Fibroblast of mammary gland (primary cell): ENCODE measurements at regions not wholly inside any gene's neighbourhood (a gene's known extent, or its start where the extent isn't known, plus 50 kb on each side); places are given as distances from the start of the nearest gene placed in this dataset.
A peak's percentile ranks its signal among the peaks of the same experiment; 100 is the strongest.

Experiments
- DNase-seq: peaks from one replicate; pipeline ENCODE4 v3.0.0-alpha.2; 2010; ENCODE audit warnings: low read depth
- H3K4me3 ChIP-seq: 2 replicates; pipeline ENCODE4 v1.5.1; 2011; ENCODE audit warnings: low read depth, mild to moderate bottlenecking, low read length, moderate library complexity; ENCODE audit not compliant: control insufficient read depth
- CTCF ChIP-seq: conservative IDR thresholded peaks from 2 replicates; pipeline ENCODE4 v1.5.1; 2011; ENCODE audit warnings: low read depth, low read length, inconsistent platforms; ENCODE audit not compliant: control insufficient read depth, insufficient read depth

- DNase-seq, result peak; percentile 16
- no peak for TF ChIP-seq CTCF
These were observed 58.5 kb upstream of the CLINT1 start for GRCh38 chr5:157917491-157917890.

GRCh38 chr5:157915638-157916037, 56.7 kb upstream of the CLINT1 start:
- H3K4me3 ChIP-seq, result no peak overlapping the region
- no peak for TF ChIP-seq CTCF
- peak; percentile 44 for DNase-seq

More at GRCh38 chr5:157917491-157917890, 58.5 kb upstream of the CLINT1 start:
- no peak overlapping the region for H3K4me3 ChIP-seq

GRCh38 chr5:157914151-157914788, 55.3 kb upstream of the CLINT1 start:
- DNase-seq, result no peak
- H3K4me3 ChIP-seq, result no peak overlapping the region
- no peak for TF ChIP-seq CTCF

GRCh38 chr5:157913575-157913974, 54.6 kb upstream of the CLINT1 start:
- TF ChIP-seq CTCF, result no peak
- DNase-seq, result no peak
- H3K4me3 ChIP-seq, result no peak overlapping the region

GRCh38 chr5:157912621-157913325, 53.8 kb upstream of the CLINT1 start:
- no peak for DNase-seq
- TF ChIP-seq CTCF, result no peak
- no peak overlapping the region for H3K4me3 ChIP-seq

GRCh38 chr5:157911568-157911967, 52.6 kb upstream of the CLINT1 start:
- no peak for DNase-seq
- no peak for TF ChIP-seq CTCF

More at GRCh38 chr5:157911568-157911967, 52.6 kb upstream of the CLINT1 start:
- H3K4me3 ChIP-seq, result no peak overlapping the region
